Pancreas (tissue), 10 donors: ENCODE measurements at regions not wholly inside any gene's neighbourhood (a gene's known extent, or its start where the extent isn't known, plus 50 kb on each side); places are given as distances from the start of the nearest gene placed in this dataset.
"Not testable (repeated sequence)": the region's sequence is repeated elsewhere in the genome, so short reads cannot be mapped to it uniquely, and the experiment has no call there.

ENCODE experiments used
- ATAC-seq, 4 donors: fragments of 200-7000 bp; cut with Tn5 transposase; one replicate each; pipeline versions ENCODE4 v1.8.0 to v1.9.1; 2020; ENCODE audit warnings: mild to moderate bottlenecking in 4 of 4, moderate library complexity in 4 of 4
- DNase-seq, 6 donors: peaks; one replicate each; pipeline ENCODE4 v3.0.0-alpha.2; 2020
- FAIRE-seq: peaks from 2 replicates; lab custom pipeline; 2012; peaks lifted over from hg19 to GRCh38; lab: Jason Lieb, UNC
- H3K27ac ChIP-seq, 4 donors: fragments of 200-600 bp; sonication (generic); 1 replicate in 3 of 4; 2 replicates in 1 of 4; pipeline versions ENCODE4 v1.5.0 to v1.8.0; 2020
- H3K27me3 ChIP-seq, 4 donors: fragments of 200-600 bp; one replicate each; pipeline ENCODE4 v1.8.0; 2021
- H3K36me3 ChIP-seq, 3 donors: fragments of 200-600 bp; sonication (generic) in 1 of 3; one replicate each; pipeline versions ENCODE4 v1.5.0 to v1.8.0; 2020 to 2021
- H3K4me1 ChIP-seq, 3 donors: fragments of 200-600 bp; one replicate each; pipeline ENCODE4 v1.8.0; 2021
- H3K4me3 ChIP-seq, 4 donors: fragments of 200-600 bp; sonication (generic) in 2 of 4; one replicate each; pipeline versions ENCODE4 v1.5.0 to v1.8.0; 2020 to 2021
- H3K9me3 ChIP-seq, 4 donors: fragments of 200-600 bp; one replicate each; pipeline ENCODE4 v1.8.0; 2021
- WGBS, 2 donors: extraction: QIAGEN DNeasy Blood & Tissue Kit; methylation state at CpG; one replicate each; pipeline ENCODE4 v1.1.7; 2013; 5-methylcytosine and 5-hydroxymethylcytosine counted together
- intact Hi-C, 3 donors: fragments of 100-400 bp; cut with DNase I; formaldehyde crosslinking; loops; one replicate each; pipeline versions ENCODE4 v1.11.1 to v1.14.2; 2022
- TF ChIP-seq, protein P1 (sequence below), 4 donors: fragments of 200-600 bp; sonication (generic) in 3 of 4; IDR thresholded peaks; one replicate each; pipeline versions ENCODE4 v1.5.0 to v1.8.0; 2021; ENCODE audit warnings: antibody characterized with exemption in 4 of 4
- donor health status: healthy with polysubstance abuse.
- donor health status: DM: no; HTN: no; CAD: no; lungs with moderate emphysema.
- donor health status: DM: no; HTN: no; CAD: no.
- donor health status: control.
- donor health status: control.
- donor health status: Bipolar disorder and iron deficiency.
- donor health status: DM: yes; HTN: yes; CAD: no.
- donor health status: DM: no; HTN: no; CAD: no.
- donor health status: DM: no; HTN: no; CAD: no.
- donor health status: DM: yes; HTN: yes; CAD: no.

DNA sequence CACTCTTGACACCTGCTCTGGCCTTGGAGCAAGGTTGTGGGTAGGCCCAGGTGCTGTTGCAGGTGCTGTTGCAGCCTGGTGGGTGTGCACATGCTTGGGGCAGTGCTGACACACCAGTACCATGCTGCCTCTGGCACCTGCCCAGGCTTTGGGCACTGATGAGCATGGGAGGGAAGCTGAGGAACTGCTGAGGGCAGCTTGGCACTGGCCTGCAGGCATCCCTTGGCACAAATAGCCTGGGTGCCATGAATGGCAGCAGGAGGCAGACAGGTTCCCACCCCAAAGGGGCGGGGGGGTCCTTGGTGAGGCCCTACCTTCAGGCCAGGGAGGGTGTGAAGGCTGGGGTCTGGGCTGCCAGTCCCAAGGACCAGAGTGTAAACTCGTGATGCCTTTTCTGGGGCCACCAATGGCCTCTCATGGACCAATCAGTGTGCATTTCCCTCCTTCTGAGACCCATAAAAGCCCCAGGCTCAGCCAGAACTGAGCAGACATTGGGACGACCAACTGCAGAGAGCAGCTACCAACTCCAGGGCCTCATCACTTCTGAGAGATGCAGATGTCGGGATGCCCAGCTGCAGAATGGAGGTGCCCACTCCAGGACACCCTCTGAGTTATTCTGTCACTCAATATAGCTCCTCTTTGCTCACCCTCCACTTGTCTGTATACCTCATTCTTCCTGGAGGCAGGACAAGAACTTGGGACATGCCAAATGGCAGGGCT, 547.4 kb downstream of the ZWINT start:
- no peaks in the 10 kb centered on the region for H3K9me3 ChIP-seq
- intact Hi-C loops, result no loop called here
- no peaks in the 10 kb centered on the region for H3K27me3 ChIP-seq
- FAIRE-seq (no peak), ATAC-seq (no peak), DNase-seq (peak in 1 of 6 donors; percentile 51)
- no peak overlapping the region for H3K27ac ChIP-seq
- TF ChIP-seq, protein P1, sequence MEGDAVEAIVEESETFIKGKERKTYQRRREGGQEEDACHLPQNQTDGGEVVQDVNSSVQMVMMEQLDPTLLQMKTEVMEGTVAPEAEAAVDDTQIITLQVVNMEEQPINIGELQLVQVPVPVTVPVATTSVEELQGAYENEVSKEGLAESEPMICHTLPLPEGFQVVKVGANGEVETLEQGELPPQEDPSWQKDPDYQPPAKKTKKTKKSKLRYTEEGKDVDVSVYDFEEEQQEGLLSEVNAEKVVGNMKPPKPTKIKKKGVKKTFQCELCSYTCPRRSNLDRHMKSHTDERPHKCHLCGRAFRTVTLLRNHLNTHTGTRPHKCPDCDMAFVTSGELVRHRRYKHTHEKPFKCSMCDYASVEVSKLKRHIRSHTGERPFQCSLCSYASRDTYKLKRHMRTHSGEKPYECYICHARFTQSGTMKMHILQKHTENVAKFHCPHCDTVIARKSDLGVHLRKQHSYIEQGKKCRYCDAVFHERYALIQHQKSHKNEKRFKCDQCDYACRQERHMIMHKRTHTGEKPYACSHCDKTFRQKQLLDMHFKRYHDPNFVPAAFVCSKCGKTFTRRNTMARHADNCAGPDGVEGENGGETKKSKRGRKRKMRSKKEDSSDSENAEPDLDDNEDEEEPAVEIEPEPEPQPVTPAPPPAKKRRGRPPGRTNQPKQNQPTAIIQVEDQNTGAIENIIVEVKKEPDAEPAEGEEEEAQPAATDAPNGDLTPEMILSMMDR (IDR thresholded peaks at IDR 0.05), result no peak
- 55 to 57% methylated on average over 4 of the region's 4 CpGs for WGBS, 2 donors
- no peak overlapping the region for H3K4me3 ChIP-seq
- no peaks in the 10 kb centered on the region for H3K36me3 ChIP-seq
- H3K4me1 ChIP-seq, result no peaks in the 10 kb centered on the region

DNA sequence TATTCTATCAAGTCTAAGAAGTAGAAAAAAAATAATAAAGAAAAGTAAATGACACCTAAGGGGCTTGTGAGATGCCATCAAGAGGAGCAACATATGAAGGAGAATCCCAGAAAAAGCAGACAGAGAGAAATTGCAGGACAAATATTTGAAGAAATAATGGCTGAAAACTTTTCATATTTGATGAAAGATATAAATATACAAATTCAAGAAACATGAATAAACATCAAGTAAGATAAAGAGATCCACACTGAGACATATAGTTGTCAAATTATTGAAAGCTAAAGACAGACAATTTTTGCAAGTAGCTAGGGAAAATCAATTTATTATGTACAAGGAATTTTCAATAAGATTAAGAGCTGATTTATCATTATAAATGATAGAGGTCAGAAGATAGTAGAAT, 558.0 kb downstream of the ZWINT start:
- Histone ChIP-seq H3K4me1 (no peaks in the 10 kb centered on the region), H3K27me3 (no peaks in the 10 kb centered on the region), H3K4me3 (no peak overlapping the region), H3K27ac (no peak overlapping the region), H3K36me3 (no peaks in the 10 kb centered on the region), H3K9me3 (no peaks in the 10 kb centered on the region)
- FAIRE-seq (no peak), ATAC-seq (no peak), DNase-seq (no peak)
- intact Hi-C loops, result no loop called here
- TF ChIP-seq, protein P1 (IDR thresholded peaks at IDR 0.05), result no peak

DNA sequence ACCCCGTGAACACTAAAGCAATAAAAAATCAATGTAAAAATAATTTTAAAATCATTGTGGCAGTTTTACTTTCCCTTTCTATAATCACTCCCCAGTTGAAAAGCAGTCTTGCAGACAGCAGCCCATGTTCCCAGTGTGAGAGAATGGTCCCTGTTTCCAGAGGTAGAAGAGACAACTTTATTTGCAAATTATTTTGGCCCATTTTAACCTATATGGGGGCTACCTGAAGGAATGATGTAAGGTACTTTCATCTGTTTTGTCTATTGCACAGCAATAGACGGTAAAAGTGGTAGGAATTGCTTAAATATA, 559.8 kb downstream of the ZWINT start:
- Histone ChIP-seq H3K27ac (no peak overlapping the region), H3K9me3 (no peaks in the 10 kb centered on the region), H3K4me3 (no peak overlapping the region), H3K36me3 (no peaks in the 10 kb centered on the region), H3K4me1 (no peaks in the 10 kb centered on the region), H3K27me3 (no peaks in the 10 kb centered on the region)
- no peak for FAIRE-seq
- intact Hi-C loops, result no loop called here
- DNase-seq, result no peak
- 86 to 88% methylated on average over 2 of the region's 2 CpGs for WGBS, 2 donors
- no peak for ATAC-seq
- TF ChIP-seq, protein P1 (IDR thresholded peaks at IDR 0.05), result no peak

DNA sequence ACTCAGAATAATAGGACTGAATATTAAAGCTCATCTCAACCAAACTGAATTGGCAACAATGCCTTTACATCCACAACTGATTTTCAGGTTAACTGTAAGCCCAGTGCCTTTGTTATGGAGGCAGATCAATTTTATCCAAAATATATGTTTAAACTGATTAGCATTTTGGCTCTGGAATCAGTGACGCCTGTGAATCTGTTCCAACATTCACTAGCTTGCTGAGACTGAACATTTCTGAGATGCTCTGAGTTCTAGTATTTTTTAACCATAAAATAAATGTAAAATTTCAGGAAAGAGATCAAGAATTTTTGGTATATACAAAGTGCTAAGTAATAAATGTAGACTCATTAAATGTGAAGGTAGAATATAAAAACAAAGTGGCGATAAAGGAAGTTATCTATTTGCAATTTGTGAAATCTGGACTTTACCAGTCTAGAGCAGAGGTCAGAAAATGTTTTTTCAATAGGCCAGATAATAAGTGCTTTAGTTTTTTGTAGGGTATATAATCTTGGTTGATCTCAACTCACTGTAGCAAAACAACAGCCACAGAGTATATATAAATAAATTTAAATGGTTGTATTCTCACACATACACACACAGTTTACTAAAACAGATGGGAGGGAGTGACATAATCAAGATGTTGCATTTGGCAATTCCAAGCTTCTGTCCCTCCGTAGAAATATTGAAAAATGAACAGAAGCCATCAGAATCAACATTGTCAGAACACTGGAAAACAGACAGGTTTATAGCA, 560.3 kb downstream of the ZWINT start:
- intact Hi-C loops, result no loop called here
- H3K4me3 ChIP-seq, result no peak overlapping the region
- no peak overlapping the region for H3K27ac ChIP-seq
- ATAC-seq (no peak), DNase-seq (no peak), FAIRE-seq (no peak)
- no peaks in the 10 kb centered on the region for H3K9me3 ChIP-seq
- no peaks in the 10 kb centered on the region for H3K27me3 ChIP-seq
- no peaks in the 10 kb centered on the region for H3K4me1 ChIP-seq
- H3K36me3 ChIP-seq, result no peaks in the 10 kb centered on the region
- TF ChIP-seq, protein P1 (IDR thresholded peaks at IDR 0.05), result no peak
- 80 to 85% methylated on average over 3 of the region's 3 CpGs for WGBS, 2 donors

DNA sequence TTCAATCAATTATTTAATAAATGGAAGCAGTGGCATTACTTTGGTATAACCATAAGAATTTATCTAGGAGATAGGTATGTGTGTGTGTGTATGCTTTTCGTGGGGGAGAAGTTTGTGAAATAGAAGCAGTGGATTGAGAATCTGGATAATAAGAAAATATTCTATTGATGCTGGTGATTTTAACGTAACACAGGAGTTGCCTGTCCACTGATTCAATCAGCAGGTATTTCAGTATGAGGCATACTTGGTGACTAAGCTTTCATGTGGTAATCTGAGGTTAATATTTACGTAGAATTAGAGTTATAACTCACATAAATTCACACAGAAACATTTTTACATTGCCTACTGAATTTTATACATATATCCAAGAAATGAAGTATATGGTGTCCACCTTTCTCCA, 568.0 kb downstream of the ZWINT start:
- Histone ChIP-seq H3K4me1 (no peaks in the 10 kb centered on the region), H3K4me3 (no peak overlapping the region), H3K27ac (no peak overlapping the region), H3K27me3 (no peaks in the 10 kb centered on the region), H3K36me3 (no peaks in the 10 kb centered on the region), H3K9me3 (no peaks in the 10 kb centered on the region)
- intact Hi-C loops, result no loop called here
- DNase-seq, result no peak
- no peak for FAIRE-seq
- no peak for ATAC-seq
- WGBS, 2 donors, result 66 to 72% methylated on average over 3 of the region's 3 CpGs
- TF ChIP-seq, protein P1 (IDR thresholded peaks at IDR 0.05), result no peak

DNA sequence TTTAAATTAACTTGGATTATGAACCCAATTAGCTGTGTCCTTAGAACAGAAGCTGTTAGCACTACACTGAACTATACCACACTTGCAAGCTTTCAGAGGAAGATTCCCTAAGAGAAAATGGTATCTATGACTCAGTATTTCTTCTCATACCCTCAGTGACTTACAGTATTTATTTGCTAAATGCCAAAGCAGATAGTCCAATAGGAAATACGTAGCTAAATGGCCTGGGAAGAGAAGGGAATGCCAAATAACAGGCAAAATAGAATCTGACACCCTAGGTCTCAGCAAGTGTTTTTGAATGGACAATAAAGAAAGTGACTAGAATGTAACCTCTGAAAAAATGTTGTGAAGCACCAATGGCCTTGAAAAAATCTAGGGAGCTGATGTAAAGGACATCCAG, 570.8 kb downstream of the ZWINT start:
- WGBS, 2 donors, result 29 to 46% methylated on average over 1 of the region's 1 CpG
- H3K27me3 ChIP-seq, H3K36me3 ChIP-seq, H3K4me3 ChIP-seq, H3K9me3 ChIP-seq, DNase-seq, FAIRE-seq, H3K27ac ChIP-seq, H3K4me1 ChIP-seq, ATAC-seq, intact Hi-C loops: not testable (repeated sequence)
